ENCODE measurements at regions not wholly inside any gene's neighbourhood (a gene's known extent, or its start where the extent isn't known, plus 50 kb on each side); places are given as distances from the start of the nearest gene placed in this dataset.
"Not testable (repeated sequence)": the region's sequence is repeated elsewhere in the genome, so short reads cannot be mapped to it uniquely, and the experiment has no call there.

- DNase-seq (ENCODE audit: low spot score) = peak; percentile 5
Measured at GRCh38 chr6:84581494-84582259, 182.7 kb downstream of the TBX18 start.

- DNase-seq (ENCODE audit: low spot score) = no peak
Measured at GRCh38 chr6:84579404-84579803, 185.0 kb downstream of the TBX18 start.

GRCh38 chr6:84576029-84576428 lies 188.4 kb downstream of the TBX18 start:
- DNase-seq (ENCODE audit: low spot score) = no peak

- no peak for DNase-seq (ENCODE audit: low spot score)
Measured at GRCh38 chr6:84575264-84575663, 189.1 kb downstream of the TBX18 start.

- no peak for DNase-seq (ENCODE audit: low spot score)
Measured at GRCh38 chr6:84569882-84570281, 194.5 kb downstream of the TBX18 start.

GRCh38 chr6:84568971-84569370 lies 195.4 kb downstream of the TBX18 start:
- peak; percentile 9 for DNase-seq (ENCODE audit: low spot score)

- DNase-seq (ENCODE audit: low spot score) = not testable (repeated sequence)
Measured at GRCh38 chr6:84565718-84566117, 198.7 kb downstream of the TBX18 start.

GRCh38 chr6:84560436-84561390 lies 203.7 kb downstream of the TBX18 start:
- DNase-seq (ENCODE audit: low spot score) = no peak

GRCh38 chr6:84556541-84557335 lies 207.7 kb downstream of the TBX18 start:
- no peak for DNase-seq (ENCODE audit: low spot score)

DNA sequence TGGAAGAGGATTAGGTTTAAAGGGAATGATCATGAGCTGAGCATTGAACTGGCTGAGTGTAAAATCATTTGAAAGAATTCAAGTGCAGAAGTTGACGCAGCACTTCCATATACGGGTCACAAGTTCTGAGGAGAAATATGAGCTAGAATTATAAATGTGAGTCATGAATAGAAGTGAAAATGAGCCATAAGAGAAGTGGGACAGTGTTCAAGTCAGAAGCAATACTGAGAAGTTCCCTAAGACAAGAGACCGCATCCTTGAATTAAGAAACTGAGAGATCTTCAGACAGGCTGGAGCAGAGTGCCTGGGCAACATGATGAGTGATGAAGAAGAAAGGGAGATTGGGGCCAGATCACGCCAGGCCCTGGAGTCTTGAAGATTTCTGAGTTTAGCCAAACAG lies 209.7 kb downstream of the TBX18 start:
- no peak for DNase-seq (ENCODE audit: low spot score)

DNA sequence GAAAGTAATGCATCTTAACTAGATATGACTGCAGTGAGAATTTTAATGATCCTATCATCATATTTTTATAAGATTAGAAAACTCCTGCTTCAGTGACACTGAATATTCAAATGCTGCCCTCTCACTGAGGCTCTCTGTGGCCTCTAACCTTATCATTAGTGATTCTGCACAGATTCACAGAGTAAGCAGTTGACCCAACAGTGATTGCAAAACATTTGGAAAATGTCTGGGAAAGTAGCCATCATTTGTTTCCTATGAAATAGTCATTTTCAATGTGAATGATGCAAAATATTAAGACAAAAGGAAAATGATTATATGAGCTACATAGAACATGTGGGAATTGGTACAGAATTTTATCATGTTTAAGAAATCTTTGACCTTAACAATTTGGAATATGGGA lies 210.3 kb downstream of the TBX18 start:
- no peak for DNase-seq (ENCODE audit: low spot score)

- DNase-seq (ENCODE audit: low spot score) = no peak
Measured at GRCh38 chr6:84553527-84553926, 210.9 kb downstream of the TBX18 start.

- DNase-seq (ENCODE audit: low spot score) = no peak
Measured at GRCh38 chr6:84551797-84552196, 212.6 kb downstream of the TBX18 start.

DNA sequence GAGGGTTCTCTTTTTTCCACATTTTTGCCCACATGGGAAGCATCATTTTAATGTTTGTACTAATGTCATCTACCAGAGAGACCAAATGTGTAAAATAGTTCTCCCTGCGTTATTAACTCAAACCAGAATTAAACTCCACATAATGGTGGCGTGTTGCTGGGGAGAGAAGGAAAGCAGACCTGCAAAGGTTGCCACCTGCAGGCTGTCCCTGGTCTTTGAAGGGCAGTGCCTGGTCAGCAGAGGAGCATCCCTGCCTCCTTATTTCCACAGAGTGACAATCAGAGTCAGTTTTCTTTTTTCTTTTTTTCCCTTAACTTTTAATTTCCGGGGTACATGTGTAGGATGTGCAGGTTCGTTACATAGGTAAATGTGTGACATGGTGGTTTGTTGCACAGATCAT lies 214.5 kb downstream of the TBX18 start:
- DNase-seq (ENCODE audit: low spot score) = no peak

GRCh38 chr6:84547341-84547801 lies 217.0 kb downstream of the TBX18 start:
- no peak for DNase-seq (ENCODE audit: low spot score)

GRCh38 chr6:84546427-84546914 lies 217.9 kb downstream of the TBX18 start:
- DNase-seq (ENCODE audit: low spot score) = no peak

DNA sequence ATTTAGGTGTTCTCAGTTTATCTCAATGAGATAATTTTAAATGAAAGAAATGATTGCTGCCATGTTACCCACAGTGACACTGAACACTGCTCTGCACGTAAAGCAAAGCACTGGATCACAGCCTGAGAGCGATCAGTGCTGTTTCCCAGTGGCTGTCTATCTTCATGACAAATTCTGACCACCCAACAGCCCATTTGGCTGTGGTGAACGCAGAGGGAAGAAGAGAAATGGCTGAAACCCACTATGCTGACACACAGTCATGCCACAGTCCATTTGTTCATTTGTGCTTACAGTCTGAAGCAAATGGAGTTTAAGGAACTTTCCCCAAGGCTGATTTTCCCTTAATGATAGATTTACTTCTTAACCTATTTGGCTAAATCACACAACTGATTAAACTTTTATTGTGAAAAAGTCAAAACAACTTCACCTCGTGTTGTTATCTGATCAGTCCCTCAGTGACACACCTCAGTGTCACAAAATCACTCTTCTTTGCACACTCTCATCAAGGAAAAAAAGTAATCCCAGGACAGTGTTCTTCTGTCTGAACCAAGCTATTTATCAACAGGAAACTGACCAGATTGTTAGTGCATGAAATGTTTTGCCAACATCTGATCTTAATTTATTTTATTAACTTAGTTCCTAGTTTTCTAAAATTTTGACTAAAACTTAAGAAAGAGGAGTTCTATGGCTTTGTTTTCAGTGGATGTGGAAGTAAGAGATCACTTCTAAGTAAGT lies 225.1 kb downstream of the TBX18 start:
- DNase-seq (ENCODE audit: low spot score) = no peak

GRCh38 chr6:84536885-84537638 lies 227.3 kb downstream of the TBX18 start:
- no peak for DNase-seq (ENCODE audit: low spot score)

DNA sequence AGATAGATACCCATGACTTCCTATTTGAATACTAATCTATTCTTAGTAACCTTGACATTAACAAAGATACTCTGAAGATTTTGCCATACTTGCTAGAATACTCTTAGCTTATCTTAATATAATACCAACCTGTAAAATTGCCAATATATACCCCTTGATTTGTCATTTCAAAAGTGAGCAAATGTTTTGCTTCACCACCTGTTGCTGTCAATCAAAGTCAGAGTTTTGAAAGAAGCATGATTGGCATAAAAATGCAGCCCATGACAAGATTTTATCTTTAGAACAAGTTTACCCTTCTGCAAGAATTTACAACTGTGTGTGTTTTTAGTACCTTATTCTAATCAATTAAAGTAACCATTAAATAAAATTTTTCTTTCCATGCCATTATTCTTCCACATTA lies 236.2 kb downstream of the TBX18 start:
- no peak for DNase-seq (ENCODE audit: low spot score)

- DNase-seq (ENCODE audit: low spot score) = no peak
Measured at GRCh38 chr6:84526631-84527030, 237.8 kb downstream of the TBX18 start.

- no peak for DNase-seq (ENCODE audit: low spot score)
Measured at GRCh38 chr6:84525907-84526306, 238.5 kb downstream of the TBX18 start.

All from NAMALWA (cell line).